ENCODE measurements at regions not wholly inside any gene's neighbourhood (a gene's known extent, or its start where the extent isn't known, plus 50 kb on each side); places are given as distances from the start of the nearest gene placed in this dataset.

DNA sequence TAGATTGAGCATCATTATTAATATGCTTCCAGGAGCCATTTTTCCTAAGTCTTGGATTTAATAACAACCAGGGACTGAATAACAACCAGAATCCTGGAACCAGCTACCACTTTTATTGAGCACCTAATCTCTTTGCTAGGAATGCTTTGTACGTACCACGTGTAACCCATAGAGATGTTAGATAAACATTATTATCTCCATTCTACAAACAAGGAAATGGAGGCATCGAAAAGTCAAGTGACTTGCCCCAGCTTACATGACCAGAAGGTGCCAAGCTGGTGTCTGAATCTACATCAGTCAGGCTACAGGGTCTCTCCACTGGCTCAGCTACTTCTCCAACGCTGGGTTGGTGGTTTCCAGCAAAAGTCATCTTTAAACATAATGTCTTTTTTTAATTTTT, 256.1 kb upstream of the ANKRD55 start:
- TF ChIP-seq, protein P1, sequence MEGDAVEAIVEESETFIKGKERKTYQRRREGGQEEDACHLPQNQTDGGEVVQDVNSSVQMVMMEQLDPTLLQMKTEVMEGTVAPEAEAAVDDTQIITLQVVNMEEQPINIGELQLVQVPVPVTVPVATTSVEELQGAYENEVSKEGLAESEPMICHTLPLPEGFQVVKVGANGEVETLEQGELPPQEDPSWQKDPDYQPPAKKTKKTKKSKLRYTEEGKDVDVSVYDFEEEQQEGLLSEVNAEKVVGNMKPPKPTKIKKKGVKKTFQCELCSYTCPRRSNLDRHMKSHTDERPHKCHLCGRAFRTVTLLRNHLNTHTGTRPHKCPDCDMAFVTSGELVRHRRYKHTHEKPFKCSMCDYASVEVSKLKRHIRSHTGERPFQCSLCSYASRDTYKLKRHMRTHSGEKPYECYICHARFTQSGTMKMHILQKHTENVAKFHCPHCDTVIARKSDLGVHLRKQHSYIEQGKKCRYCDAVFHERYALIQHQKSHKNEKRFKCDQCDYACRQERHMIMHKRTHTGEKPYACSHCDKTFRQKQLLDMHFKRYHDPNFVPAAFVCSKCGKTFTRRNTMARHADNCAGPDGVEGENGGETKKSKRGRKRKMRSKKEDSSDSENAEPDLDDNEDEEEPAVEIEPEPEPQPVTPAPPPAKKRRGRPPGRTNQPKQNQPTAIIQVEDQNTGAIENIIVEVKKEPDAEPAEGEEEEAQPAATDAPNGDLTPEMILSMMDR (IDR thresholded peaks at IDR 0.05; ENCODE audit: extremely low read depth, insufficient read depth, missing control alignments) = no peak
- in situ Hi-C loops (cut with MboI; ENCODE audit: low pct_unique_long_range_greater_than_20kb, low sequenced_read_pairs, unreplicated experiment) = no loop called here
- DNase-seq (ENCODE audit: low spot score) = no peak

DNA sequence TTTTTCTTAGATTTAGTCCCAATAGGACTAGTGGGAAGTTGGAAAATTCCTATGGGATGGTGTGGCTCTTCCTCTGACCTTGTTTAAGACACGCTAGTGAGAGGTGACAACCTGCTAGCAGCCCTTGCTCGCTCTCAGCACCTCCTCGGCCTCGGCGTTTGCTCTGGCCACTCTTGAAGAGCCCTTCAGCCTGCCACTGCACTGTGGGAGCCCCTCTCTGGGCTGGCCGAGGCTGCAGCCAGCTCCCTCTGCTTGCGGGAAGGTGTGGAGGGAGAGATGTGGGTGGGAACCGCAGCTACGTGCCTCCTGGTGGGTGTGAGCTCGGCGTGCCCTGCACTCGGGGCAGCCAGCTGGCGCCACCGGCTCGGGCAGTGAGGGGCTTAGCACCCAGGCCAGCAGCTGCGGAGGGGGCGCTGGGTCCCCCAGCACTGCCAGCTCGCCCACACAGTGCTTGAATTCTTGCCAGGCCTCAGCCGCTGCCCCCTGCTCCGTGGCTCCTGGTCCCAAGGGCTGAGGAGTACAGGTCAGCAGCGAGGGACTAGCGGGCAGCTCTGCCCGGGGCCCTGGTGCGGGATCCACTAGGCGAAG, 254.5 kb upstream of the ANKRD55 start:
- TF ChIP-seq, protein P1 (IDR thresholded peaks at IDR 0.05; ENCODE audit: extremely low read depth, insufficient read depth, missing control alignments) = no peak
- no peak for DNase-seq (ENCODE audit: low spot score)
- in situ Hi-C loops (cut with MboI; ENCODE audit: low pct_unique_long_range_greater_than_20kb, low sequenced_read_pairs, unreplicated experiment) = no loop called here

- TF ChIP-seq, protein P1 (IDR thresholded peaks at IDR 0.05; ENCODE audit: extremely low read depth, insufficient read depth, missing control alignments) = no peak
- in situ Hi-C loops (cut with MboI; ENCODE audit: low pct_unique_long_range_greater_than_20kb, low sequenced_read_pairs, unreplicated experiment) = no loop called here
- no peak for DNase-seq (ENCODE audit: low spot score)
Measured at GRCh38 chr5:56482363-56482762, 249.2 kb upstream of the ANKRD55 start.

DNA sequence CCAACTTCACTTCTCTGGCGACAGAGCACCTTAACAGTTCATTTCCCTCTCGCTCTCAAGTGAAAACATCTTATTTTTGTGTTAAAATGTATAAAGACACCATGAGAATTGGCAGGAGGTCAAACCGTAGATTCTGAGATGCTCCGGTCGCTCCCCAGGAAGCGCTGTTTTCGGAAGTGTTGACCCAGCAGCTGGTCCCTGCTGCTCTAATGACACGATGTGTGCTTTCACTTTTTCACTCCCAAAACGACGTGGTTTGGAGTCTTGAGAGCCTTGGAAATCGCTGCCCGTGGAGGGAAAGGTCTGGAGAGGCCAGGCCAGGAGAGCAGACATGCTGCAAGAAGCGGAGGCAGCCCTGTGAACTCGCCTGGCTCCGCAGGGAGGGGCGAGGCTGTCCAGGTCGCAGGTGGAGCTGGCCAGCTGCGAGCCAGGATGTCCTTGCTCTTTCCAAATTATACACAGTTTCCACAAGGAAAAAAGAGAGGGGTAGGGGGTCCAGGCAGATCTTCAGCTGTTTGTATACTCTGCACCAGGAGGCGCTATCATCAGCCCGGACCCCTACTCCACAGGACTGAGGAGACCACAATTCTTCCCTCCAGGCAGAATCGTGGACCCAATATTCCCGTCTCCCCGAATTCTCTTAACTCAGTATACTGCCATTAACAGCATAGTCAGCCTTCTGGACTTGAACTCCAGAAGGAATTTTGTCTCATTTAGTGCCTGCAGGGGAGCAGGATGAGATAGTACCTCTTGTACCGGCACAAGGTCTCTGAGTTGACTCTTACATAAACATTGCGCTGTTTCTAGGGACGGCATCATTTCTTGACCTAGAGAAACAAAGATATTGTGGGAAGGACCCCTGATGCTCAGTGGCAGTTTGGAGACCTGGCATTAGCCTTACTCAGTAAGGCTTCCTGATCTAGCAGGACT, 248.6 kb upstream of the ANKRD55 start:
- TF ChIP-seq, protein P1 (IDR thresholded peaks at IDR 0.05; ENCODE audit: extremely low read depth, insufficient read depth, missing control alignments) = peak; percentile 25
- in situ Hi-C loops (cut with MboI; ENCODE audit: low pct_unique_long_range_greater_than_20kb, low sequenced_read_pairs, unreplicated experiment) = no loop called here
- DNase-seq (ENCODE audit: low spot score) = peak; percentile 70

- in situ Hi-C loops (cut with MboI; ENCODE audit: low pct_unique_long_range_greater_than_20kb, low sequenced_read_pairs, unreplicated experiment) = no loop called here
- TF ChIP-seq, protein P1 (IDR thresholded peaks at IDR 0.05; ENCODE audit: extremely low read depth, insufficient read depth, missing control alignments) = no peak
- DNase-seq (ENCODE audit: low spot score) = no peak
Measured at GRCh38 chr5:56480705-56481427, 247.7 kb upstream of the ANKRD55 start.

DNA sequence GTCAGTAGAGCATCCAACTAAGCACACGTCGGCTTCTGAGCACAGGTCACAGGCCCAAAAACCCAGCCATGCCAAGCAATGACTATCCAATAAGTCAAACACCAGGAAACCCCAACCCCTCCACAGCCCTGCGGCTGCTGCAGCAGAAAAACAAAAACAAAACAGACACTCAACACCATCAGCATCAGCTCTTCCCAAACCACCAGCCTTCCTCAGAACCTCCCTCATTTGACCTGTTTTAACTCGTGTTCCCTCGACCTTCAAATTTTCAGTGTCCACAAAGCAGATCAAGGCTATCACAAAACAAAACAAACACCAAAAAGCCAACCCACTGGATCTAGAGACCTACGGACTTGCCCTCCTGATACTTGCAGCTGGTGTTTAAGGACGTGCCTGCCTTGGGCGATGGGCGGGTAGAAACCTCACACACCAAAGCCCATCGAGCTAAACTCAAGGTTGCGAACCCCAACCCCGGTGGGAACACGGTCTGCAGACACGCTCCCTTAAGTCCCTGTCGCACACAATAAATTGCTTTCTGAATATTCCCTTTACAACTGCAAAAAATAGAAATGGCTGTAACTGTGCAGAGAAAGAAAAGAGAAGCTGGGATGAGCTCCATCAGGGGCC, 247.1 kb upstream of the ANKRD55 start:
- TF ChIP-seq, protein P1 (IDR thresholded peaks at IDR 0.05; ENCODE audit: extremely low read depth, insufficient read depth, missing control alignments) = no peak
- peak; percentile 46 for DNase-seq (ENCODE audit: low spot score)
- in situ Hi-C loops (cut with MboI; ENCODE audit: low pct_unique_long_range_greater_than_20kb, low sequenced_read_pairs, unreplicated experiment) = no loop called here

Measured in GM13977 (cell line).